GM12872 (cell line): ENCODE measurements at regions not wholly inside any gene's neighbourhood (a gene's known extent, or its start where the extent isn't known, plus 50 kb on each side); places are given as distances from the start of the nearest gene placed in this dataset.

Experiments used
- TF ChIP-seq, protein P1 (sequence below): IDR thresholded peaks from 3 replicates; pipeline ENCODE4 v1.5.1; 2011; ENCODE audit warnings: low read depth, mild to moderate bottlenecking, low read length, moderate library complexity; ENCODE audit not compliant: insufficient read depth

GRCh38 chr12:58773986-58774385 is 146.3 kb downstream of the LRIG3 start:
- TF ChIP-seq, protein P1, sequence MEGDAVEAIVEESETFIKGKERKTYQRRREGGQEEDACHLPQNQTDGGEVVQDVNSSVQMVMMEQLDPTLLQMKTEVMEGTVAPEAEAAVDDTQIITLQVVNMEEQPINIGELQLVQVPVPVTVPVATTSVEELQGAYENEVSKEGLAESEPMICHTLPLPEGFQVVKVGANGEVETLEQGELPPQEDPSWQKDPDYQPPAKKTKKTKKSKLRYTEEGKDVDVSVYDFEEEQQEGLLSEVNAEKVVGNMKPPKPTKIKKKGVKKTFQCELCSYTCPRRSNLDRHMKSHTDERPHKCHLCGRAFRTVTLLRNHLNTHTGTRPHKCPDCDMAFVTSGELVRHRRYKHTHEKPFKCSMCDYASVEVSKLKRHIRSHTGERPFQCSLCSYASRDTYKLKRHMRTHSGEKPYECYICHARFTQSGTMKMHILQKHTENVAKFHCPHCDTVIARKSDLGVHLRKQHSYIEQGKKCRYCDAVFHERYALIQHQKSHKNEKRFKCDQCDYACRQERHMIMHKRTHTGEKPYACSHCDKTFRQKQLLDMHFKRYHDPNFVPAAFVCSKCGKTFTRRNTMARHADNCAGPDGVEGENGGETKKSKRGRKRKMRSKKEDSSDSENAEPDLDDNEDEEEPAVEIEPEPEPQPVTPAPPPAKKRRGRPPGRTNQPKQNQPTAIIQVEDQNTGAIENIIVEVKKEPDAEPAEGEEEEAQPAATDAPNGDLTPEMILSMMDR: no peak

GRCh38 chr12:58774731-58775130 is 145.6 kb downstream of the LRIG3 start:
- TF ChIP-seq, protein P1: no peak

DNA sequence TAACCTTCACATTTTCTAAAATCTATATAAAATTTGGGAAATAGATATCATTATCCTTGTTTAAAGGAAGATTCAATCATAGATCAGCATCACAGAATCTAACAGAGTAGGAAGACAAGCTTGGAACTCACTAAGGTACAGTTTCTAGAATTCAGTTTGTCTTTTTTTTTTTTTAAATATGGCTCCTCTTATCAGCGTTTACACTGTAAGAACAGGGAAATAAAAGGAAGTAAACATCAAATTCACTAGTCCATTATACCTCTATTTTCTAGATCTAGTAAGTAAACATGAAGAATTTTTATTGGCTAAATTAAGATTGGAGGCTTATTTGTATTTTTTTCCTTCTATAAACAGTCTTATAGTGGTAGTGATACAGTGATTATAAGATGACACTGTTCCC is 144.9 kb downstream of the LRIG3 start:
- TF ChIP-seq, protein P1: no peak

- TF ChIP-seq, protein P1: no peak
Observed at GRCh38 chr12:58776144-58776543, 144.2 kb downstream of the LRIG3 start.

GRCh38 chr12:58777815-58778214 is 142.5 kb downstream of the LRIG3 start:
- TF ChIP-seq, protein P1: no peak

- TF ChIP-seq, protein P1: no peak
Observed at GRCh38 chr12:58781609-58782008, 138.7 kb downstream of the LRIG3 start.

DNA sequence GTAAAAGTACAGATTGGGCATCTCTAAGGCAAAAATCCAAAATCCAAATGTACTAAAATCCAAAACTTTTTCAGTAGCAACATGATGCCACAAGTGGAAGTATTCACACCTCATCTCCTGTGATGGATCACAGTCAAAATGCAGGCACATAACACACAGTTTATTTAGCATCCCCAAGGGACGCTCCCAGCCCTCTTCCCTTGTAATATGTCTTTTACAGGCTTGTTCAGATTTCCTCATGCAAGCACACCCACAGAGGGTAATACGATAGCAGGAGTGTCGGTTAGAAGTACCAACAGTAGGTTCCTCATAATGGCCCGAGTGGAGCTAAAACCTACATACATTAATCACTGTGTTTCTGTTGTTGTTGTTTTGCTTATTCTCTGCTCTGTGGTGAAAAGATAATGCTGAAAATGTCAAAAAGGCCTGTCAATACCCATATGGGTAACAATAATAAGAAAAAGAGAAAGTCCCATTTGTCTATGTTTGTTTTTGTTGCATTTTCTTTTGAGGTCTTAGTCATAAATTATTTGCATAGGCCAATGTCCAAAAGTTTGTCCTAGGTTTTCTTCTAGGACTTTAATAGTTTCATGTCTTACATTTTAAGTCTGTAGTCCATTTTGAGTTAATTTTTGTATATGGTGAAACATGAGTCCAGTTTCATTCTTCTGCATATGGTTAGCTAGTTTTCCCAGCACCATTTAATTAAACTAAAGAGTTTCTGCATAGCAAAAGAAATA is 133.1 kb downstream of the LRIG3 start:
- TF ChIP-seq, protein P1: no peak
